Lung (tissue), 11 donors: ENCODE measurements at regions not wholly inside any gene's neighbourhood (a gene's known extent, or its start where the extent isn't known, plus 50 kb on each side); places are given as distances from the start of the nearest gene placed in this dataset.

Experiments
- ATAC-seq: fragments of 200-7000 bp; cut with Tn5 transposase; one replicate; pipeline ENCODE4 v1.9.1; 2020; ENCODE audit warnings: moderate number of reproducible peaks; ENCODE audit not compliant: insufficient read depth, low FRiP score
- DNase-seq, 3 donors: peaks; one replicate each; pipeline ENCODE4 v3.0.0-alpha.2; 2013 to 2017
- H3K27ac ChIP-seq, 2 donors: one replicate each; pipeline ENCODE4 v1.5.1; 2013; ENCODE audit warnings: mild to moderate bottlenecking in 2 of 2, moderate library complexity in 2 of 2, control low read depth in 1 of 2, inconsistent platforms in 1 of 2, low read depth in 1 of 2, low read length in 1 of 2
- H3K27me3 ChIP-seq, 3 donors: one replicate each; pipeline ENCODE4 v1.5.1; 2013; ENCODE audit warnings: low read length in 2 of 3; ENCODE audit not compliant: control insufficient read depth in 3 of 3, insufficient read depth in 3 of 3
- H3K36me3 ChIP-seq, 4 donors: one replicate each; pipeline ENCODE4 v1.5.1; 2013; ENCODE audit warnings: low read length in 4 of 4, mild to moderate bottlenecking in 1 of 4, moderate library complexity in 1 of 4; ENCODE audit not compliant: control insufficient read depth in 4 of 4, insufficient read depth in 4 of 4
- H3K4me1 ChIP-seq, 5 donors: one replicate each; pipeline ENCODE4 v1.5.1; 2013; ENCODE audit warnings: low read length in 5 of 5, mild to moderate bottlenecking in 2 of 5, moderate library complexity in 1 of 5; ENCODE audit not compliant: control insufficient read depth in 5 of 5, insufficient read depth in 5 of 5
- H3K4me3 ChIP-seq: one replicate; pipeline ENCODE4 v1.5.1; 2013; ENCODE audit warnings: mild to moderate bottlenecking, control low read depth, moderate library complexity
- H3K9ac ChIP-seq, 2 donors: one replicate each; pipeline ENCODE4 v1.5.1; 2013; ENCODE audit warnings: low read length in 2 of 2, control low read depth in 1 of 2; ENCODE audit not compliant: insufficient read depth in 1 of 2
- H3K9me3 ChIP-seq, 4 donors: one replicate each; pipeline ENCODE4 v1.5.1; 2013; ENCODE audit warnings: low read length in 3 of 4, mild to moderate bottlenecking in 1 of 4, moderate library complexity in 1 of 4; ENCODE audit not compliant: control insufficient read depth in 4 of 4, insufficient read depth in 3 of 4
- CTCF ChIP-seq: IDR thresholded peaks from 2 replicates; pipeline ENCODE4 v1.5.1; 2012; ENCODE audit warnings: mild to moderate bottlenecking; ENCODE audit errors: control extremely low read depth, extremely low read depth
- WGBS, 2 donors: extraction: QIAGEN DNeasy Blood & Tissue Kit; methylation state at CpG; one replicate each; pipeline ENCODE4 v1.1.7; 2013; 5-methylcytosine and 5-hydroxymethylcytosine counted together
- donor health status: control.
- donor health status: control.
- donor health status: Bipolar disorder and iron deficiency.
- donor health status: healthy.
- donor health status: DM: yes; HTN: yes; CAD: no.

- ATAC-seq (no peak), DNase-seq (no peak)
- H3K4me1 ChIP-seq, result no peaks in the 10 kb centered on the region
- no peak overlapping the region for H3K4me3 ChIP-seq
- H3K27me3 ChIP-seq, result no peaks in the 10 kb centered on the region
- TF ChIP-seq CTCF, result no peak
- WGBS, 2 donors, result 91 to 98% methylated on average over 3 of the region's 3 CpGs
- H3K36me3 ChIP-seq, result no peaks in the 10 kb centered on the region
- no peak overlapping the region for H3K27ac ChIP-seq
- H3K9me3 ChIP-seq, result no peaks in the 10 kb centered on the region
- H3K9ac ChIP-seq, result no peak overlapping the region
Observed at GRCh38 chr4:142976482-142976881, 130.4 kb upstream of the INPP4B start.

GRCh38 chr4:142977182-142977581, 131.1 kb upstream of the INPP4B start:
- WGBS, 2 donors, result 97% methylated on average over 1 of the region's 1 CpG
- no peaks in the 10 kb centered on the region for H3K36me3 ChIP-seq
- no peaks in the 10 kb centered on the region for H3K27me3 ChIP-seq
- H3K4me3 ChIP-seq, result no peak overlapping the region
- no peaks in the 10 kb centered on the region for H3K4me1 ChIP-seq
- TF ChIP-seq CTCF, result no peak
- no peaks in the 10 kb centered on the region for H3K9me3 ChIP-seq
- ATAC-seq (no peak), DNase-seq (no peak)
- no peak overlapping the region for H3K9ac ChIP-seq
- no peak overlapping the region for H3K27ac ChIP-seq

GRCh38 chr4:142983065-142983464, 137.0 kb upstream of the INPP4B start:
- no peak for TF ChIP-seq CTCF
- DNase-seq (peak in 2 of 3 donors; percentile 39 to 65), ATAC-seq (no peak)
- H3K9me3 ChIP-seq, result no peaks in the 10 kb centered on the region
- H3K27ac ChIP-seq, result no peak overlapping the region
- H3K4me1 ChIP-seq, result peaks cover 0 to 6% (median 0%) of the 10 kb centered on the region in 5 donors
- WGBS, 2 donors, result 69 to 73% methylated on average over 3 of the region's 3 CpGs
- H3K27me3 ChIP-seq, result no peaks in the 10 kb centered on the region
- H3K36me3 ChIP-seq, result no peaks in the 10 kb centered on the region
- no peak overlapping the region for H3K9ac ChIP-seq
- no peak overlapping the region for H3K4me3 ChIP-seq

- H3K4me3 ChIP-seq, result no peak overlapping the region
- DNase-seq, result no peak
- no peaks in the 10 kb centered on the region for H3K9me3 ChIP-seq
- no peak for ATAC-seq
- H3K9ac ChIP-seq, result no peak overlapping the region
- WGBS, 2 donors, result 69 to 78% methylated on average over 2 of the region's 2 CpGs
- no peak overlapping the region for H3K27ac ChIP-seq
- H3K27me3 ChIP-seq, result no peaks in the 10 kb centered on the region
- H3K36me3 ChIP-seq, result no peaks in the 10 kb centered on the region
- TF ChIP-seq CTCF, result no peak
- peaks cover 0 to 6% (median 0%) of the 10 kb centered on the region in 5 donors for H3K4me1 ChIP-seq
Observed at GRCh38 chr4:142983589-142983988, 137.5 kb upstream of the INPP4B start.
